ENCODE measurements at regions not wholly inside any gene's neighbourhood (a gene's known extent, or its start where the extent isn't known, plus 50 kb on each side); places are given as distances from the start of the nearest gene placed in this dataset.

- TF ChIP-seq CTCF (IDR thresholded peaks at IDR 0.05) (no peak), POLR2A (IDR thresholded peaks at IDR 0.05) (no peak)
Measured at GRCh38 chr11:20277014-20277413, 86.5 kb upstream of the HTATIP2 start.

All from body of pancreas (tissue), 4 donors.